Mesenchymal stem cell (in vitro differentiated cells and primary cell): ENCODE measurements at regions not wholly inside any gene's neighbourhood (a gene's known extent, or its start where the extent isn't known, plus 50 kb on each side); places are given as distances from the start of the nearest gene placed in this dataset.

Experiments used
- DNase-seq: peaks from one replicate; pipeline ENCODE4 v3.0.0-alpha.2; 2013
- H2AFZ ChIP-seq: one replicate; pipeline ENCODE4 v1.6.1; 2013; ENCODE audit warnings: low read depth, mild to moderate bottlenecking, control low read depth, inconsistent platforms, low read length, moderate library complexity
- H2AK5ac ChIP-seq: 2 replicates; pipeline ENCODE4 v1.6.1; 2013; ENCODE audit warnings: low read length, moderate library complexity, mild to moderate bottlenecking, inconsistent platforms; ENCODE audit not compliant: severe bottlenecking
- H2BK120ac ChIP-seq: one replicate; pipeline ENCODE4 v1.6.1; 2013; ENCODE audit warnings: low read depth, mild to moderate bottlenecking, inconsistent platforms, low read length, moderate library complexity
- H2BK12ac ChIP-seq, 2 experiments: one replicate each; pipeline ENCODE4 v1.6.1; 2013; ENCODE audit warnings: inconsistent platforms in 2 of 2, low read length in 2 of 2, mild to moderate bottlenecking in 2 of 2, moderate library complexity in 2 of 2, control low read depth in 1 of 2
- H2BK15ac ChIP-seq: one replicate; pipeline ENCODE4 v1.6.1; 2013; ENCODE audit warnings: mild to moderate bottlenecking, low read depth, inconsistent platforms; ENCODE audit not compliant: poor library complexity, severe bottlenecking
- H2BK5ac ChIP-seq: 2 replicates; pipeline ENCODE4 v1.6.1; 2013; ENCODE audit warnings: low read depth, mild to moderate bottlenecking, low read length, control low read depth, inconsistent platforms; ENCODE audit not compliant: poor library complexity, severe bottlenecking
- H3K14ac ChIP-seq, 2 experiments: one replicate each; pipeline ENCODE4 v1.6.1; 2013; ENCODE audit warnings: inconsistent platforms in 2 of 2, low read length in 2 of 2, control low read depth in 1 of 2, mild to moderate bottlenecking in 1 of 2, moderate library complexity in 1 of 2
- H3K18ac ChIP-seq, 2 experiments: one replicate each; pipeline ENCODE4 v1.6.1; 2013; ENCODE audit warnings: inconsistent platforms in 2 of 2, low read length in 2 of 2, control low read depth in 1 of 2, low read depth in 1 of 2, mild to moderate bottlenecking in 1 of 2
- H3K23ac ChIP-seq, 2 experiments: one replicate each; pipeline ENCODE4 v1.6.1; 2013; ENCODE audit warnings: inconsistent platforms in 2 of 2, low read length in 2 of 2, mild to moderate bottlenecking in 2 of 2, moderate library complexity in 2 of 2, control low read depth in 1 of 2
- H3K27ac ChIP-seq: 2 replicates; pipeline ENCODE4 v1.5.1; 2013; ENCODE audit warnings: mild to moderate bottlenecking, moderate library complexity, low read length, control low read depth, inconsistent platforms; ENCODE audit not compliant: poor library complexity, severe bottlenecking
- H3K27me3 ChIP-seq, 2 experiments: 2 replicates each; pipeline versions ENCODE4 v1.6.1 to v1.7.0; 2013; ENCODE audit warnings: low read length in 2 of 2, mild to moderate bottlenecking in 2 of 2, moderate library complexity in 2 of 2, control low read depth in 1 of 2, inconsistent platforms in 1 of 2; ENCODE audit not compliant: control insufficient read depth in 1 of 2, insufficient read depth in 1 of 2
- H3K36me3 ChIP-seq, 2 experiments: 2 replicates each; pipeline versions ENCODE4 v1.6.1 to v1.7.0; 2013; ENCODE audit warnings: low read length in 2 of 2, control low read depth in 1 of 2, inconsistent platforms in 1 of 2, low read depth in 1 of 2, mild to moderate bottlenecking in 1 of 2; ENCODE audit not compliant: insufficient read depth in 2 of 2, control insufficient read depth in 1 of 2
- H3K4ac ChIP-seq, 2 experiments: one replicate each; pipeline ENCODE4 v1.6.1; 2013; ENCODE audit warnings: inconsistent platforms in 2 of 2, low read length in 2 of 2, mild to moderate bottlenecking in 2 of 2, moderate library complexity in 2 of 2, control low read depth in 1 of 2, low read depth in 1 of 2
- H3K4me1 ChIP-seq: 2 replicates; pipeline ENCODE4 v1.6.1; 2013; ENCODE audit warnings: low read depth, low read length, control low read depth; ENCODE audit not compliant: control insufficient read depth, insufficient read depth
- H3K4me2 ChIP-seq: 2 replicates; pipeline ENCODE4 v1.6.1; 2013; ENCODE audit warnings: low read length, mild to moderate bottlenecking, inconsistent platforms; ENCODE audit not compliant: poor library complexity, severe bottlenecking
- H3K4me3 ChIP-seq, 2 experiments: 2 replicates each; pipeline versions ENCODE4 v1.5.1 to v1.7.0; 2013; ENCODE audit warnings: low read length in 2 of 2, mild to moderate bottlenecking in 2 of 2, control low read depth in 1 of 2, low read depth in 1 of 2; ENCODE audit not compliant: insufficient read depth in 1 of 2
- H3K79me1 ChIP-seq: replicated peaks from 2 replicates; pipeline ENCODE4 v1.6.1; 2013; ENCODE audit warnings: mild to moderate bottlenecking, control low read depth, low read length, inconsistent platforms; ENCODE audit not compliant: poor library complexity, severe bottlenecking
- H3K9ac ChIP-seq: 2 replicates; pipeline ENCODE4 v1.7.0; 2013; ENCODE audit warnings: mild to moderate bottlenecking, low read length, moderate library complexity
- H3K9me3 ChIP-seq: 2 replicates; pipeline ENCODE4 v1.7.0; 2013; ENCODE audit warnings: mild to moderate bottlenecking, low read length; ENCODE audit not compliant: control insufficient read depth
- H4K8ac ChIP-seq: one replicate; pipeline ENCODE4 v1.6.1; 2013; ENCODE audit warnings: inconsistent platforms, mild to moderate bottlenecking, low read length, moderate library complexity
- H4K91ac ChIP-seq: one replicate; pipeline ENCODE4 v1.6.1; 2013; ENCODE audit warnings: mild to moderate bottlenecking, low read length, inconsistent platforms
- WGBS: methylation state at CpG from one replicate; pipeline ENCODE4 v1.1.7; 2013; ENCODE audit warnings: mixed read lengths; 5-methylcytosine and 5-hydroxymethylcytosine counted together

DNA sequence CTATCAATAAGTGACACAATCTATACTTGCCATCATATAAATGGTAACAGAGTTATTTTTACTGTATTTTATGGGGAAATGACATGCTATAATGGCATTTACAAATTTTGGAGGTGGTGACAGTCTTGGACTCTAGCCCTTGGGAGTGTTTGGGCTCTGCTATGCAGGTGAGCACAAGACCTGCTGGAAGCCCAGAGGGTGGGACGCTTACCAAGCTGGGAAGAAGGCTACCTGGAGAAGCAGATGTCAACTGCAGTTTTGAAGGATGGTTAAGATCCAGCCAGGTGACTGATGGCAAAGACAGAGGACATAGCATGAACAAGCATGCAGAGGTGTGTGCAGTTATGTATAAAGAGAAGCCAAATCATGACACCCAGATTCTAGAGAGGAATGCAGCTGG is 346.9 kb downstream of the MYCN start:
- Histone ChIP-seq H3K4me1 (no peaks in the 10 kb centered on the region), H3K9ac (no peak overlapping the region), H3K36me3 (no peaks in the 10 kb centered on the region), H3K27ac (no peak overlapping the region), H2AFZ (no peak overlapping the region), H2BK120ac (no peak overlapping the region), H2AK5ac (no peak overlapping the region), H3K27me3 (peaks cover 3 to 4% of the 10 kb centered on the region in 2 experiments), H2BK15ac (no peak overlapping the region), H4K91ac (no peak overlapping the region), H3K79me1 (no peaks in the 10 kb centered on the region), H3K14ac (no peak overlapping the region), H3K4ac (no peak overlapping the region), H3K9me3 (no peaks in the 10 kb centered on the region), H2BK12ac (no peak overlapping the region), H4K8ac (no peak overlapping the region), H3K18ac (no peak overlapping the region), H3K23ac (no peak overlapping the region), H2BK5ac (no peak overlapping the region), H3K4me2 (no peak overlapping the region), H3K4me3 (no peak overlapping the region)
- WGBS = 71% methylated on average over 1 of the region's 1 CpG
- no peak for DNase-seq

DNA sequence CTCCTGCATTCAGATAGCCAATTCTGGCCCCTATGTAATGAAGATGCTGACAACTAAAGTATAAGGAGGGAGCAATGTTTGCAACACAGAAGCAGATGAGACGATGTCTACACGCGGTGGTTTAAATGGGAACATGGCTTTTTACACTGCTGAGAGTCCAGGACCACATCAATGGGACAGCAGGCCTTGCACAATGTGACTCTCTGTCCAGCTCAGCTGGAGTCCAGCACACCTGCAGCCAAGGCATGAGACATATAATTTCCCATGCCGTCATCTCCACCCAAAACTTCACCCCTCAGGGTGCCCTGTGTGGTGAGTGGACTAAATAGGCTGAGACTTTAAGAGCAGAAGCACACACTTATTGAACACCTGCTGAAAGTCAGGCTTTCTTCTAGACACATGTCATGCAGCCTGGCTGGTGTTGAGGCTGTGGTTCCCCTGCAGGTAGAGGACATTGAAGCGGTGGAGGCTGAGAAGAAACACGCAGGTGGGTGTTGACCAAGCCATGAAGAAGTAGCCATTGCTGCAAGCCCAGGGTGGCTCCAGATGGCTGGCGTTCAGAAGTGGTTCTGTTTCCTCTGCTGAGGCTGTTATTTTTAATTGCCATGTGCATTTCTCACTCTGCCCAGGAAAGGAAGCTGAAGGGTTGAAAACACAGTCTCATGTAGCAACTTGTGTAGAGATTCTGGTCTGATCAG is 345.6 kb downstream of the MYCN start:
- no peak overlapping the region for H2BK15ac ChIP-seq
- H3K4me3 ChIP-seq = no peak overlapping the region
- no peak overlapping the region for H2BK120ac ChIP-seq
- H2AFZ ChIP-seq = no peak overlapping the region
- no peak overlapping the region for H3K18ac ChIP-seq
- H3K27ac ChIP-seq = no peak overlapping the region
- H3K9me3 ChIP-seq = no peaks in the 10 kb centered on the region
- H3K27me3 ChIP-seq = peaks cover 3 to 4% of the 10 kb centered on the region in 2 experiments
- H3K36me3 ChIP-seq = no peaks in the 10 kb centered on the region
- no peak overlapping the region for H4K8ac ChIP-seq
- no peak overlapping the region for H2BK12ac ChIP-seq
- no peak overlapping the region for H2AK5ac ChIP-seq
- H4K91ac ChIP-seq = no peak overlapping the region
- H3K4me2 ChIP-seq = no peak overlapping the region
- H3K14ac ChIP-seq = no peak overlapping the region
- no peak overlapping the region for H3K23ac ChIP-seq
- H3K79me1 ChIP-seq = no peaks in the 10 kb centered on the region
- H2BK5ac ChIP-seq = no peak overlapping the region
- no peak overlapping the region for H3K9ac ChIP-seq
- WGBS = 89% methylated on average over 6 of the region's 7 CpGs
- H3K4ac ChIP-seq = no peak overlapping the region
- no peak for DNase-seq
- H3K4me1 ChIP-seq = no peaks in the 10 kb centered on the region

DNA sequence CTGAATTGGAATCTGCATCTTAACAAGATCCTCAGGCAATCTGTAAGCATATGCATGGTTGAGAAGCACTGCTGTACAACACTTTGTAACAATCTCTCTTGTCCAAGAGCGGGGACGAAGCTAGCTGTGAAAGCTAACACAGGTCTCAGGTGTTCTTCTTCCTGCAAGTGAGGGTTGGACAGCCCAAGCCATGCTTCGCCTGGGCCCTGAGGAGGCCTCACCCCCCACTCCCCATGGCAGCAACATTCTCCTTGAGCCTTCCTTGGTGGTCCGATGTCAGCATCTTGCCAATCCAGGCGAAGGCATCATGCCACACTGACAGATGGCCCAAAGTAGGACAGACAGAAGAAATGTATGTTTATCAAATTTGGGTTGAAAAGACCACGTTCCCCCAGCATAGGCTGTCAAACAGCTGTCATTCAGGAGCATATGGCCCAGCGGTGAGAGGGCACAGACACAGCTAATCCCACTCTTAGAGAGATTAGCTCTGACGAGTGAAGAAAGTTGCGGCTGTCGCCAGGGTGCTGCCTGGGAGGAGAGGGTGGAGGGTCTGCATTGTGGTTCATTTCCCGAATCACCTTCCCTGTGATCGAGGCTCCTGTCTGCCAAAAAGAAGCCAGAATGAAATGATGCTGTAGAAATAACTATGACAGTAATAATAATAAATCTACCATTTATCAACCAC is 344.7 kb downstream of the MYCN start:
- WGBS = 85% methylated on average over 10 of the region's 12 CpGs
- Histone ChIP-seq H2BK5ac (no peak overlapping the region), H3K18ac (no peak overlapping the region), H2AK5ac (no peak overlapping the region), H2BK15ac (no peak overlapping the region), H3K4me2 (no peak overlapping the region), H4K91ac (no peak overlapping the region), H2BK12ac (no peak overlapping the region), H3K14ac (no peak overlapping the region), H3K27ac (no peak overlapping the region), H3K4ac (no peak overlapping the region), H3K79me1 (no peaks in the 10 kb centered on the region), H3K23ac (no peak overlapping the region), H3K9ac (no peak overlapping the region), H3K27me3 (peaks cover 3 to 4% of the 10 kb centered on the region in 2 experiments), H3K4me1 (no peaks in the 10 kb centered on the region), H2AFZ (no peak overlapping the region), H3K36me3 (no peaks in the 10 kb centered on the region), H2BK120ac (no peak overlapping the region), H3K9me3 (no peaks in the 10 kb centered on the region), H3K4me3 (no peak overlapping the region), H4K8ac (no peak overlapping the region)
- DNase-seq = no peak

DNA sequence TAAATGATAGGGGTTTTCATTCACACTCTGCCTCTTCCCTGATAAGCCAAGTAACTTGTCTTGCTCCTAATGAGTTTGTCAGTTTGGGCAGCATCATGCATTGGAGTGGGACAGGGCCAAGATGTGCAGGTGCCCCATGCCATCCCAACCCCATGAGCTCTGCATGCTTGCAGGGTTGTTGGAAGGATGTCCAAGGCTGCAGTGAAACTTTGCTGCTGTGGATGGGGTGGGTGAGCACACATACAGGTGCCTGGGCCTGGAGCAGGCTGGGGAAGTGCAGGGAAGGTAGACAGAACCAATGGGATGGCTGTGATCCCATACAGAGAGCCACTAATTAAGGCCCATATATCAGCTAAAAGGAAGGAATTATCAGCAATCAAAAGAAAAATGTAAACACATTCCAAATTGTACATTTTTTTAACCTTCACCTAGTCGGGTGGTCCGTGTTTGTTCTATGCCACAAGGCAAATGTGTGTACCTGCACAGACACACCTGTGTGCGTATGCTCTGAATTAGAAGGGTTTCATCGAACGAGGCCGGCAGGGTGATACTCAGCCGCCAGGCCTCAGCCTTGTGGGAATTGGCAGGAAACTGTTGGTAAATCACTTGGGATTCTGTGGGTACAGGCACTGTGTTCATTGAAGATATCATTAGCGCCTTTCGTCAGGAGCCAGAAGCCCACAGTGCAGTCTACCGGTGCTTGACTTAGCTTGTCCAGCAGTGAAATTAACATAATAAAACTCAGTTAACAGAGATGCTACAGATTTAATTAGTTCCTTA is 342.9 kb downstream of the MYCN start:
- no peak overlapping the region for H3K27ac ChIP-seq
- no peak overlapping the region for H3K9ac ChIP-seq
- H3K27me3 ChIP-seq = peaks cover 3 to 4% of the 10 kb centered on the region in 2 experiments
- no peak overlapping the region for H3K14ac ChIP-seq
- no peak for DNase-seq
- H3K18ac ChIP-seq = no peak overlapping the region
- H3K4me3 ChIP-seq = no peak overlapping the region
- H3K23ac ChIP-seq = no peak overlapping the region
- no peak overlapping the region for H2AFZ ChIP-seq
- H2BK15ac ChIP-seq = no peak overlapping the region
- no peak overlapping the region for H2AK5ac ChIP-seq
- no peaks in the 10 kb centered on the region for H3K4me1 ChIP-seq
- no peak overlapping the region for H4K91ac ChIP-seq
- H2BK120ac ChIP-seq = no peak overlapping the region
- H3K4me2 ChIP-seq = no peak overlapping the region
- H3K36me3 ChIP-seq = no peaks in the 10 kb centered on the region
- H3K9me3 ChIP-seq = no peaks in the 10 kb centered on the region
- no peak overlapping the region for H2BK5ac ChIP-seq
- WGBS = 81% methylated on average over 7 of the region's 10 CpGs
- H4K8ac ChIP-seq = no peak overlapping the region
- H2BK12ac ChIP-seq = no peak overlapping the region
- H3K79me1 ChIP-seq = no peaks in the 10 kb centered on the region
- H3K4ac ChIP-seq = no peak overlapping the region
